ENCODE measurements at regions not wholly inside any gene's neighbourhood (a gene's known extent, or its start where the extent isn't known, plus 50 kb on each side); places are given as distances from the start of the nearest gene placed in this dataset.

- Histone ChIP-seq H3K36me3 (no peaks in the 10 kb centered on the region), H3K4me3 (replicated peaks in 1 of 3) (no peak overlapping the region), H3K9me3 (no peaks in the 10 kb centered on the region), H3K4me1 (no peaks in the 10 kb centered on the region), H3K27ac (no peak overlapping the region), H3K27me3 (no peaks in the 10 kb centered on the region)
- no peak for TF ChIP-seq POLR2A (IDR thresholded peaks at IDR 0.05)
- TF ChIP-seq CTCF (IDR thresholded peaks at IDR 0.05): no peak
- WGBS, 2 donors: 90 to 97% methylated on average over 5 of the region's 5 CpGs
- no peak for DNase-seq
- intact Hi-C loops (cut with DNase I): no loop called here
Measured at GRCh38 chr7:108627476-108628051, 57.9 kb downstream of the DNAJB9 start.

- WGBS, 2 donors: 81 to 87% methylated on average over 3 of the region's 3 CpGs
- no peaks in the 10 kb centered on the region for H3K9me3 ChIP-seq
- no peaks in the 10 kb centered on the region for H3K36me3 ChIP-seq
- no peak for DNase-seq
- H3K4me3 ChIP-seq (replicated peaks in 1 of 3): no peak overlapping the region
- no peaks in the 10 kb centered on the region for H3K27me3 ChIP-seq
- H3K27ac ChIP-seq: no peak overlapping the region
- TF ChIP-seq POLR2A (IDR thresholded peaks at IDR 0.05): no peak
- no peak for TF ChIP-seq CTCF (IDR thresholded peaks at IDR 0.05)
- no peaks in the 10 kb centered on the region for H3K4me1 ChIP-seq
- intact Hi-C loops (cut with DNase I): no loop called here
Measured at GRCh38 chr7:108628678-108629077, 59.0 kb downstream of the DNAJB9 start.

- Histone ChIP-seq H3K4me1 (no peaks in the 10 kb centered on the region), H3K9me3 (no peaks in the 10 kb centered on the region), H3K4me3 (replicated peaks in 1 of 3) (no peak overlapping the region), H3K27ac (no peak overlapping the region), H3K36me3 (no peaks in the 10 kb centered on the region), H3K27me3 (no peaks in the 10 kb centered on the region)
- WGBS, 2 donors: 44 to 56% methylated on average over 2 of the region's 2 CpGs
- DNase-seq: peak in 1 of 2 donors; percentile 1
- TF ChIP-seq CTCF (IDR thresholded peaks at IDR 0.05): no peak
- no peak for TF ChIP-seq POLR2A (IDR thresholded peaks at IDR 0.05)
- intact Hi-C loops (cut with DNase I): no loop called here
Measured at GRCh38 chr7:108629651-108630400, 60.2 kb downstream of the DNAJB9 start.

DNA sequence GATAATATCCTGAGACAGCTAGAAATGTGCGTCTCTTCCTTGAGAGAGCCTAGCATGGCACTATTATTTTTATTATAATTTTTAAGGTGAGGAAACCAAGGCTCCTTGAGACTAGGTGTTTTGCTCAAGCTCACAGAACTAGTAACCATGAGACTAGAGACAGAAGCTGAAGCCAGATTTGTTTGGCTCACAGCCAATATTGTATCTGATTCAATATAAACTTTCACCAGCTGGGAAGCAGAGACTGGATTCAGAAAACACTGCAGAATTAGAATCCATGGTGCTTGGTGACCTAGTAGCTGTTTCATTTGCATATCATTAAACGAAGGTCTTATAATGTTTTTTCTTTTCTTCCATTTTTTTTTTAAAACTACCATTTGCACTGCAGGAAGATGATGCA lies 64.4 kb downstream of the DNAJB9 start:
- Histone ChIP-seq H3K4me3 (replicated peaks in 1 of 3) (no peak overlapping the region), H3K27ac (no peak overlapping the region), H3K9me3 (no peaks in the 10 kb centered on the region), H3K4me1 (peaks cover 0 to 4% of the 10 kb centered on the region in 2 donors), H3K27me3 (no peaks in the 10 kb centered on the region), H3K36me3 (no peaks in the 10 kb centered on the region)
- no peak for TF ChIP-seq POLR2A (IDR thresholded peaks at IDR 0.05)
- no peak for TF ChIP-seq CTCF (IDR thresholded peaks at IDR 0.05)
- DNase-seq: no peak
- 76 to 80% methylated on average over 2 of the region's 2 CpGs for WGBS, 2 donors
- intact Hi-C loops (cut with DNase I): no loop called here

DNA sequence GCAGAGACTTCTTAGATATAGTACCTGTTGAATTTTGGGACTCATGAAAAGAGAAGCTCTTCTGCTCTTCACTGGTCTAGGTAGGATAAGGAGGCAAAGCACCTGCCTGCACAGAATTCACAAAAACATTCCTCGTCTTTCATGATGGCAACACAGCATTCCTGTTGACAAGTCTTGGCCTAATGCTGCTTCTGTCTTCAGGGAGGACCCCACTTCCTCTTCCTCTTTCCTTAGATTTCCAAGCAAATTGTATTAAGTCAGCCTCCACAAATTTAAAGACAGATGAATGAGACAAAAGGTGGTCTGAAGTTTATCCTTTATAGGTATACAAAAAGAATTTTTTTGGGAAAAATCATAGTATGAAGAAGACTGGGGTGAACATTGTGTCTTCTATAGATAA lies 64.9 kb downstream of the DNAJB9 start:
- Histone ChIP-seq H3K4me3 (replicated peaks in 1 of 3) (no peak overlapping the region), H3K27ac (no peak overlapping the region), H3K36me3 (no peaks in the 10 kb centered on the region), H3K4me1 (peaks cover 0 to 4% of the 10 kb centered on the region in 2 donors), H3K27me3 (no peaks in the 10 kb centered on the region), H3K9me3 (no peaks in the 10 kb centered on the region)
- no peak for DNase-seq
- TF ChIP-seq CTCF (IDR thresholded peaks at IDR 0.05): no peak
- 70 to 93% methylated on average over 1 of the region's 1 CpG for WGBS, 2 donors
- intact Hi-C loops (cut with DNase I): no loop called here

All from thyroid gland (tissue), 4 donors.